COLO829 (cell line): ENCODE measurements at regions not wholly inside any gene's neighbourhood (a gene's known extent, or its start where the extent isn't known, plus 50 kb on each side); places are given as distances from the start of the nearest gene placed in this dataset.
A peak's percentile ranks its signal among the peaks of the same experiment; 100 is the strongest.
"Not testable (repeated sequence)": the region's sequence is repeated elsewhere in the genome, so short reads cannot be mapped to it uniquely, and the experiment has no call there.

Experiments
- DNase-seq: peaks from one replicate; pipeline ENCODE4 v3.0.0; 2012; ENCODE audit warnings: low spot score

DNA sequence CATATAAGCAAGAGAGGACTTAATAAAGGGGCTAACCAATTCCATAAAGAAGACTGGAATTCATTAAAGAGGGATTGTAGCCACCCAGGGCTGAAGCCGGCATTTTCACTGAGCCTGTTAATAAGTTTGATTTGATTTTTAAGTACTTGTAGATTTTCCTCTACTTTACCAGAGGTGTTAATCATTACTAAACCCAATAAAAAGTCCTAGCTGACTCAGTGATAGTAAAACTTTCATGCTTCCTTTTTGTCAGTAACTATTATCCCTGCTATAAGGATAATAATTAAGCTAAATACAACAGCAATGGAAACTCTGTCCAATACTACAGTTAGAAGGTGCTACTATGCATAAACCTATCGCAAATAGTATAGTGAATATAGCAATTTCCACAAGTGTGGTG lies 260.2 kb downstream of the CEMIP2 start:
- not testable (repeated sequence) for DNase-seq

DNA sequence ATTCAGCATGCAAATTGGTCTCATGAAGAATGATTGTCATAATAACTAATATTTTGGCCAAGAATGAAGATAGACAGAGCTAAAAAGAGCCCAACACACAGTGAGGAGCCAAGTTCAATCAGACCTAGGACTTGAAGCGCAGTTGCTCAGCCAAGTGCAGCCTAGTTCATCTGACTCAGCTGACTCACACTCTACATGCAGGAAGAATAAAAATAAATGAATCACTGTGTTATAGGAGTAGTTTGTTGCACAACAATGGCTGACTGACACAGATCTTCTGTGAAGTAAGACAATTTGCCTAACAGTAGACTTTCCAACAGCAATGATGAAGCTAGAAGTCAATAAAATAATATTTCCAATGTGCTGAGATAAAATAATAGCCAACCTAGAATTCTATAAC lies 261.5 kb downstream of the CEMIP2 start:
- DNase-seq: no peak

DNA sequence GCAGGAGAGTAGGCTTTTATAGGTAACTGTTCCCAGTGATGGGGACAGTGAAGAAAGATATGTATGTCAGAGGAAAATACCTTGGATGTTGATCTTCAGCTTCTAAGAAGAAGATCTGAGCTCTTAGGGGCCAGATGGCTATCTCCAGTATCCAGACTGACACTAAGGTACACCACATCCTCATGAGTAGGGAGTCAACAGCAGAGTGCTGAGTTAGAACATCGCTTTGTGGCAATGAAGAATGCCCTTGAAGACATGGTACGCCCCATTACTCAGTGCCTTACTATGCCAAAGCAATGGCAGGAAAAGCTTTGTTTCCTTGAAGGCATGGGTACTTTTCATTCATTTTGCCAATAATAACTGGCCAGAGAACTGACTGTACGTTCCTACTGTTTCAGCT lies 263.7 kb downstream of the CEMIP2 start:
- DNase-seq: no peak

GRCh38 chr9:71498691-71499090 lies 269.6 kb downstream of the CEMIP2 start:
- DNase-seq: no peak

GRCh38 chr9:71490810-71491209 lies 277.5 kb downstream of the CEMIP2 start:
- DNase-seq: no peak

DNA sequence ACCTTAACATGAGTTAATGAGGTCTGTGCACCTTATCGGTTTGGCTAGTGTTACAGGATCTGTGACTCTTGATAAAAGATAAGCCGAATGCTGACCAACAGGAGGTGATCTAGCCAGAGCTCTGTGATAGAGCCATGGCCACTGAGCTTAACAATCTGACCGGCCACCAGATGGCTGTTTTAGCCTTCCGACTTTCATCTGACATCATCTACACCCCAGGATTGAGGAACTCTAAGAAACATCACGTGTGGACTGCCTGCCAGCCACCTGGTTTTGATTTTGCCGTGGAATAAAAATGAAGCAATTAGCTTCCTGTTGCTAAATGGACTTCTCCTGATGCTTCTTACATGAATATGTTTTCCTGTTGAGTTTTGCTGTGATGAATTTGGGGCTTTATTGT lies 281.3 kb downstream of the CEMIP2 start:
- DNase-seq: no peak

- no peak for DNase-seq
These were observed 283.0 kb downstream of the CEMIP2 start for GRCh38 chr9:71485326-71485725.

DNA sequence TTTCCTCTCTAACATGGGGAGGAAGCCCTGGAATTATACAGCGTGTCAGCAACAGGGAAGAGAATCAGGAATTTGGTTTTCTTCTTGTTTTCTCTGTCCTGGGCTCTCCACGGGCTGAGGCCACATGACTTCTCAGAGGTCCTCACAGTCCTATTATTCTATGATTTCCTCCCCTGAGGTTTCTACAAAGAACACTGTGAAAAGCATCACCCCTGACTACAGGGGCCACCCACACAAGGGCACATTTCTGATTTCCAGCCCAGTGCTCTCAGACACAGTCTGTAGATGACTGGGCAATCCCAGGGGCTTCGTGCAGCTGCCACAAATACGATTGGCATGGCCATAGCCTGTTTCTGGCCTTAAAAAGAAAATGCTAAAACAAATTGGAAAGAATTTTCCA lies 284.9 kb downstream of the CEMIP2 start:
- DNase-seq: no peak

GRCh38 chr9:71479621-71480020 lies 288.7 kb downstream of the CEMIP2 start:
- DNase-seq: no peak

DNA sequence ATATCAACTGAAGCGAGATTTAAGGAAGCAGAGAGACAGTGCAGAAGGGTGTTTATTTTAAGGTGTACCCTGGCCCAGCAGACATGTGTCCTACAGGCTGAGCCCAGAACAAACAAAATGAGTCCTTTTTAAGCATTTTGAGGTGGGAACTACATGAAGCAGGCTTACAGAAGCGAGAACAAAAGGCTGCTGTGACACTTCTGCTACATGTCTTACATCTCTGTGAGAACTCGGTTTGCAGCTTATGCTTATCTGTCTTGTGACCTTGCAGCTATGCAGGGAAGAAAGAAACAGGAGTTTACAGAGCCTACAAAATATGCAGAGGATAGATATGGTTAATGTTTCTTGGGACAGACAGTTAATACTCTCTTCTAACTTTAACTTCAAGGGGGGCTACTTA lies 295.9 kb downstream of the CEMIP2 start:
- no peak for DNase-seq

DNA sequence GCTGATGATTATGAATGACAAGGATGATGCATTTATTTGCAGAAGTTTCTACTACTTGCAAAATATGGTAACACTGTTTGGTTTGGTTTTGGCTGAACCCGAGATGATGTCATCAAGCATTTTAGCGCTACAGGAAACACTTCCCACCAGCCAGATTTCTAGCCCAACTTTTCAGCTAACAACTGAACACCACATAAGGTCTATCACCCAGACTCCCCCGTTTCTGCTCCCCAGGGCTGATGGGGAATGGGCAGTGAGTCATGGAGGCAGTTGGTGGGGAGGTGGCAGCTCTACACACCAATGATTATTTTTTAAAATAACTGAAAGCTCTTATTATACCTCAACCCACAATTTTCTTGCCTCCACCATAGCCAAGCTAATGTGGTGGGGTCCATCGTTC lies 302.9 kb downstream of the CEMIP2 start:
- DNase-seq: no peak

GRCh38 chr9:71459082-71459481 lies 309.2 kb downstream of the CEMIP2 start:
- DNase-seq: no peak

DNA sequence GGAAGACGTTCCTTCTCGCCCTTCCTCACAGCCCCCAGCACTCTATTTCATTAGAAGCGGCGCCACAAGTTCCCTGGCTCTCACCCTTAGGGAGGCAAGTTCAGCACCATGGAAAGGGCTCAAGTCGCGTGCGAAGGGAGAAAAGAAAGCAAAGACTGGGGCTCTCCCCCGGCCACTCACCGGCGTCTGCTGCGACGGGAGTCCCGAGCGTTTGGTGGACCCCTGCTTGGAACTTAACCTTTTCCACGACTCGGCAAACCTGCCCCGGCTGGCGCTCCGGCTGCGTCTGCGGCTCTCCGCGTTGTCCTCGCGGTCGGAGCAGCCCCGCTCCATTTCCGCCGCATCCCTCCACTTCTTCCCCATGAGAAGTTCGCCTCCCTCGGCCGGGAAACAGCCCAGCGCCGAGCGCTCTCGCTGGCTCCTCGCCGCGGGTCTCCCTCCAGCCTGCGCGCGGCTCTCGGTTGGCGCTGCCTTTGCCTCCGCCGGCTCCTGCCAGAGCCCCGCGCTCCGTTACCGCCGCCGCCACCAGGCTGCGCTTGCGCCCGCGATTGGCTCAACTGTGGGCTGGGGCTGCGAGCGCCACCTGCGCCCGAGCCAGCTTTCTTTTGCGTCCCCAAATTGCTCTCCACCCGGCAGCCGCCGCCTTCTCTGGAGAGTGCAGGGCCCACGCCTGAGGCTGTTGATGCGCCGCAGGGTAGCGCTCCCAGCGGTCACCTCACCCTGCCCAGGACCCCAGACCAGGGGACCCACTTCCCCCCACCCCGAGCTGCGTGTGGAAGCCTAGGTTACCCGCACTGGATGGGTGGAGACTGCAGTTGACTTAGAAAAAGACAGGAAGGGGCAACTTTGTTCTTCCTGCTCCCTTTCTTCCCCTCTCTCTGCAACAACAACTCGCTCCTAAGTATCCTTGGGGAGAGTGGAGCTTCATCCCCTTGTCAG lies 321.6 kb downstream of the CEMIP2 start:
- DNase-seq: peak; percentile 28

DNA sequence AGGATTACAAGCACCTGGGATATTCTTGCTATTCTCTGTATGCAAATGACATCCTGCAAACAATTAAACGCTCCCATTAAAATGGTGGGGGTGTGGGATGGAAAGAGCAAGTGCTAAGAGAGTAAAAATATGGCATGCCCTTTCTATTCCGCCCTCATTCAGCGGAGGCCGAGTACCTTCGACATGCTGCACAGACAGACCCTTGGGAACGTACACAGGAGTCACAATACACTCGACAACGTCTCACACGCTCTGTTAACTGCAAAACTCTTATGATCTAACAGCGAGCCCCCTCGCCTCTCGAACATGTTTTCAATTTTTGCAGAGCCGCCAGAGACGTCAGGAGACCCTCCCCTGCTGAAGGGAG lies 322.2 kb downstream of the CEMIP2 start:
- DNase-seq: no peak

DNA sequence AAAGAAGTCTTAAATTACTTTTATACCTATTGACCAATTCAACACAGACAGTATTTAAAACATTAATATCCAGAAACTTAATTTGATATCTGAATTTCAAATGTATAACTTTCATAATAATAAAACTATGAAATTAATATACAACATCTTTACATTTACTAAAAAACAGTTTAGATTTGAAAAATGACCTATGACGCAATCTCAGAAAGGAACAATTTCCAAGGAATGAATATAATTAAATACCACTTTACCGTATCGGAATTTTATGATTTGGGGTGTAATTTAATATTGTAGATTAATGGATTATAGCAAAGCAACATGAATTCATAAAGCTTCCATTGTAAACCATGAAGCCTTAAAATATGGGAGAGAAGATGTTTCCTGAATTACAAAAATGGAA lies 321.5 kb upstream of the TRPM3 start:
- no peak for DNase-seq

- no peak for DNase-seq
These were observed 319.8 kb upstream of the TRPM3 start for GRCh38 chr9:71441266-71441665.

GRCh38 chr9:71431931-71432330 lies 310.5 kb upstream of the TRPM3 start:
- DNase-seq: no peak

DNA sequence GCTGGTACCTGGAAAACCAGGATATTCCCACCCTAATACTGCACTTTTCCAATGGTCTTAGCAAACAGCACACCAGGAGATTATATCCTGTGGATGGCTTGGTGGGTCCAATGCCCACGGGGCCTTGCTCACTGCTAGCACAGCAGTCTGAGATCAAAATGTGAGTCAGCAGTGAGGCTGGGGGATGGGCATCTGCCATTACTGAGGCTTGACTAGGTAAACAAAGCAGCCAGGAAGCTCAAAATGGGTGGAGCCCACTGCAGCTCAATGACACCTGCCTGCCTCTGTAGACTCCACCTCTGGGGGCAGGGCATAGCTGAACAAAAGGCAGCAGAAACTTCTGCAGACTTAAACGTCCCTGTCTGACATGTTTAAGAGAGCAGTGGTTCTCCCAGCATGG lies 285.9 kb upstream of the TRPM3 start:
- not testable (repeated sequence) for DNase-seq

- no peak for DNase-seq
These were observed 281.7 kb upstream of the TRPM3 start for GRCh38 chr9:71403106-71403505.

DNA sequence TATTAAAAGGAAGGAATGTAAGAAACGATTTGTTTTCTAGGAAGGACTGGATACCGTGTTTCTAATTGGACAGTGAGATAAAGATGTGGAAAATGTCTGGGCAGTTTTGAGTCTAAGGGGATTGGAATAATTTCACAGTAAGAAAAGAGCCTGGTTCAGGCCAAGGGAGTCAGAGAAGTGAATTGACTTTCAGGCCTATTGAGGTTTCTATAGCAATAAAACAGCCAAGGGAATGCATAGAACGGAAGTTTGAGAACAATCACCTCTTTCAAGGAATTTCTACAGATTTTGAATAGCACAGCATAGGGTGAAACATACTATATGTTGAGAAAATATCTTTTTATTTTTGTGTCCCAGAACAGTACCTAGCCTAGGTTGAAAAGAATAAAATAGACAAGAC lies 271.6 kb upstream of the TRPM3 start:
- DNase-seq: peak; percentile 47

- DNase-seq: no peak
These were observed 262.9 kb upstream of the TRPM3 start for GRCh38 chr9:71384343-71384742.

DNA sequence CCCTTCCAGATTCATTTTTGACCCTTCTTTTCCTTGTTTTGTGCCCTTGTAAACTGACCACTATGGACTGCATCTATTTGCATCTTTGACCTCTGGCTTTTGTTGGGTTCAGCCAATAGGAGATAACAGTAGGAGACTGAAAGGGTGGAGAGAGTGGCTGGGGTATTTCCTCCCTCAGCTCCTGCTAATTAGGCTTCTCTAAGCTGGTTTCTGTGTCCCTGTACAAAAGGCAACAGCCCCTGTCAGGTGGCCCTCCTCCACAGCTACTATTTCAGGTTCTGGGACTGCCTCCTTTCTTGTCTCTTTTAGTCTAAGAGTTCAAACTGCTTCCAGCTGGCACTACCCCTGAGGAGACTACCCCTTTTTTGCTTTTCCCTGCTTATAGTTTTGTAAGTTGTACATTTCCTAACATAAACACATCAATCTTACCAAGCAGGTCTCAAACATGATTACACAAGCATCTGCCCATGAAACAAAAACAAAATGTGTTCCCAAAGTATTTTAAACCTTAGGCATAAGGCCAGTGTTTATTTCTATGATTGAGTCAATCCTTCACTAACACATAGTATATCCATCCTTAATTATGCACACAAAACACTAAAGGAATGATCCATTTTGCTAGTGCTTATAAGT lies 262.0 kb upstream of the TRPM3 start:
- no peak for DNase-seq

GRCh38 chr9:71368157-71368556 lies 246.7 kb upstream of the TRPM3 start:
- DNase-seq: no peak
